Activated T-helper 2 cell treated with anti-CD3 and anti-CD28 coated beads, Interferon-gamma antibody, Interleukin-2, Interleukin-4, amounts not matched to agents 10 μg/mL and 5 μg/mL and 100 μg/mL, durations not matched to agents 14 hours and 24 hours and 36 hours (primary cell): ENCODE measurements at regions not wholly inside any gene's neighbourhood (a gene's known extent, or its start where the extent isn't known, plus 50 kb on each side); places are given as distances from the start of the nearest gene placed in this dataset.

Source experiments
- DNase-seq: peaks from one replicate; pipeline ENCODE4 v3.0.0; 2021; ENCODE audit warnings: low spot score
- H3K27ac Mint-ChIP-seq: one replicate; pipeline ENCODE4 v1.8.0; 2021; ENCODE audit warnings: mixed read lengths
- H3K27me3 Mint-ChIP-seq: one replicate; pipeline ENCODE4 v1.8.0; 2021; ENCODE audit warnings: low read depth, mixed read lengths
- H3K36me3 Mint-ChIP-seq: one replicate; pipeline ENCODE4 v1.8.0; 2021; ENCODE audit warnings: low read depth, mixed read lengths
- H3K4me1 Mint-ChIP-seq: one replicate; pipeline ENCODE4 v1.8.0; 2021; ENCODE audit warnings: low read depth, mixed read lengths
- H3K4me3 Mint-ChIP-seq: one replicate; pipeline ENCODE4 v1.8.0; 2021; ENCODE audit warnings: low read depth, mild to moderate bottlenecking, moderate library complexity, mixed read lengths
- H3K9me3 Mint-ChIP-seq: one replicate; pipeline ENCODE4 v1.8.0; 2021; ENCODE audit warnings: mixed read lengths
- intact Hi-C: fragments of 100-400 bp; cut with micrococcal nuclease; formaldehyde crosslinking; loops from one replicate; pipeline ENCODE4 v1.15.1; 2023

- Mint-ChIP-seq H3K36me3 (no peaks in the 10 kb centered on the region), H3K4me1 (no peaks in the 10 kb centered on the region), H3K4me3 (no peak overlapping the region), H3K9me3 (no peaks in the 10 kb centered on the region), H3K27ac (no peak overlapping the region), H3K27me3 (no peaks in the 10 kb centered on the region)
- intact Hi-C loops, result no loop called here
- DNase-seq, result no peak
Measured at GRCh38 chr9:109708451-109708945, 71.5 kb upstream of the PALM2AKAP2 start.

DNA sequence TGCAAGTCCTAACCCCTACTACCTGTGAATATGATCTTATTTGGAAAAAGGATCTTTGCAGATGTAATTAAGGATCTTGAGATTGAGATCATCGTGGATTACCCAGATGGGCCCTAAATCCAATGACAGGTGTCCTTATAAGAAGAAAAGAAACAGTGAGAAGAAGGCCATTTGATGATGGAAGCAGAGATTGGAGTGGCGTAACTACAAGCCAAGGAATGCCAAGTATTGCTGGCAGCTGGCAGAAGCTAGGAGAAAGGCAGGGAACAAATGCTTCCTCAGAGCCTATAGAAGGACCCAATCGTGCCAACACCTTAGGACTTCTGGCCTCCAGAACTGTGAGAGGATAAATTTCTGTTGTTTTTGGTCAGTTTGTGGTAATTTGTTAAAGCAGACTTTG, 70.1 kb upstream of the PALM2AKAP2 start:
- DNase-seq, result no peak
- no peaks in the 10 kb centered on the region for H3K9me3 Mint-ChIP-seq
- no peak overlapping the region for H3K4me3 Mint-ChIP-seq
- H3K27ac Mint-ChIP-seq, result no peak overlapping the region
- no peaks in the 10 kb centered on the region for H3K4me1 Mint-ChIP-seq
- H3K36me3 Mint-ChIP-seq, result no peaks in the 10 kb centered on the region
- intact Hi-C loops, result no loop called here
- H3K27me3 Mint-ChIP-seq, result no peaks in the 10 kb centered on the region

DNA sequence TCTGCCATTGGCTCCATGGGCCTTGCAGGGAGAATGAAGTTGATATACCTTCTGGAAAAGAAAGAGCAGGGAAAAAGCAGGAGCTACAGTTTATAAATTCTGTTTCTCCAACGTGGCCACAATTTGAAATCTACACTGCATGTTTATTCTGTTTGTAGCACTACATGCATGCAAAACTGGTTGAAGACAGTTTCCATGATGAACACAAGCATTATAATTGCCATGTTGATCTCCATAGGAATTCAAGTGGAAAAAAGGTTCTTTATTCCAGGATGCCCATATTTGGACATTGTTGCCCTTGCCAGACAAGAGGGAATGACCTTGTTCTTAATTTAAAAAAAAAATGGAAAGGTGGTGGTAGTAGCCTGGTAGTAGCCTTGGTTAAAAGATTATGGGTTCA, 69.2 kb upstream of the PALM2AKAP2 start:
- Mint-ChIP-seq H3K4me1 (no peaks in the 10 kb centered on the region), H3K9me3 (no peaks in the 10 kb centered on the region), H3K4me3 (no peak overlapping the region), H3K27me3 (no peaks in the 10 kb centered on the region), H3K36me3 (no peaks in the 10 kb centered on the region), H3K27ac (no peak overlapping the region)
- no peak for DNase-seq
- intact Hi-C loops, result no loop called here

GRCh38 chr9:109715344-109715743, 64.7 kb upstream of the PALM2AKAP2 start:
- Mint-ChIP-seq H3K27ac (no peak overlapping the region), H3K9me3 (no peaks in the 10 kb centered on the region), H3K27me3 (no peaks in the 10 kb centered on the region), H3K4me1 (no peaks in the 10 kb centered on the region), H3K4me3 (no peak overlapping the region), H3K36me3 (no peaks in the 10 kb centered on the region)
- intact Hi-C loops, result no loop called here
- DNase-seq, result no peak

DNA sequence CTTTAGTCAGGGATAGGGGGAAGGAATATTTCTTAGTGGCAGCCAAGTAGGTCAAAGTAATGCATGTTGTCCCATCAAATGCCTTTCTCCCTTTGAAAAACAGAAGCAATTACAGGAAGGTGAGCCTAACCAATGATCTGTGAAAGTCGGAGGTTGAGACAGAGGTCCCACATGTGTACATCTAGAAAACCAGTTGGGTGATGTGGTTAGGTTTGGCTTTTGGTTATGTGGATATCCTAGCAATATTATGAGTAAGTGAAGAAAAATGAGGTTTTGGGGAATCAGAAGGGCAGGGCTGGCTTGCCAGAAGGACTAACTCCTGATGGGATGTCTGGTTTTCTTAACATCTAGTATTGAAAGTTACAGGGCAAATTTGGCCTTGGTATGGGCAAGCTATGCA, 63.4 kb upstream of the PALM2AKAP2 start:
- intact Hi-C loops, result no loop called here
- Mint-ChIP-seq H3K4me3 (no peak overlapping the region), H3K36me3 (no peaks in the 10 kb centered on the region), H3K4me1 (no peaks in the 10 kb centered on the region), H3K27me3 (no peaks in the 10 kb centered on the region), H3K9me3 (no peaks in the 10 kb centered on the region), H3K27ac (no peak overlapping the region)
- DNase-seq, result no peak

DNA sequence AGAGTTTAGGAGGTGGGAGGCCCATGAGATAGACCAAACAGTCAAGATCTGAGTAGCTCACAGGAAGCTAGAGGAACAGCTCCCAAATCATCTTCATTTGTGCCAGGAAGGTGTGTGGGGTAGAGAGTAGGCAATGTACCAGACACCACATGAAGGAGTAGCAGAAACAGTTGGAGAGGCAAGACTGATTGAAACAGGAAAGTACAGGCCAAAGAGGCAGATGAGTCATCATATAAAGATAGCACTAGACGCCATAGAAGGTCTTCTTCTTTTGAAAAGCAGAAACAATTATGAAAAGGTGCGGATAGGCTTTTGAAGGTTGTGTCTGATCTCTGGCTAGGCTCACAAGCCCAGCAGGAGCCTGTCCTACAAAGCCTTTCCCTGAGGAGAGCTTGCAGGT, 62.7 kb upstream of the PALM2AKAP2 start:
- Mint-ChIP-seq H3K4me1 (no peaks in the 10 kb centered on the region), H3K9me3 (no peaks in the 10 kb centered on the region), H3K4me3 (no peak overlapping the region), H3K27ac (no peak overlapping the region), H3K27me3 (no peaks in the 10 kb centered on the region), H3K36me3 (no peaks in the 10 kb centered on the region)
- intact Hi-C loops, result no loop called here
- DNase-seq, result no peak

DNA sequence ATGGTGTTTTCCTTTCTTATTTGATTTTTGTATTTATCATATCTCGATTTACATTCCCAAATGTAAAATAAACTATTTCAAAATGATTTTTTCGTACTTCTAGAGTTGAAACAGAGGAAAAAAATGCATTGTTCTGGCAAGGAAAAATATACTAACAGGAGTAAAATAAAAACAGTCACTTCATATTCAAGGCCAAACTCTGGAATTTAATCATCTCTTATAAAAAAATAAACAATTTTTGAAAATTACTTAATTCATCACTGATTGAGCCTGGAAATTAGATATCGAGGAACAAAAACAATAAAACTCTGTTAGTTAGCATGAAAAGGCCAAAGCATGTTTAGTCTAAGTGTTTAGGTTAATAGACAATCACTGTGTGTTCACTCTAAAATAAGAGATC, 61.1 kb upstream of the PALM2AKAP2 start:
- intact Hi-C loops, result no loop called here
- Mint-ChIP-seq H3K4me3 (no peak overlapping the region), H3K27me3 (no peaks in the 10 kb centered on the region), H3K4me1 (no peaks in the 10 kb centered on the region), H3K9me3 (no peaks in the 10 kb centered on the region), H3K27ac (no peak overlapping the region), H3K36me3 (no peaks in the 10 kb centered on the region)
- DNase-seq, result no peak

DNA sequence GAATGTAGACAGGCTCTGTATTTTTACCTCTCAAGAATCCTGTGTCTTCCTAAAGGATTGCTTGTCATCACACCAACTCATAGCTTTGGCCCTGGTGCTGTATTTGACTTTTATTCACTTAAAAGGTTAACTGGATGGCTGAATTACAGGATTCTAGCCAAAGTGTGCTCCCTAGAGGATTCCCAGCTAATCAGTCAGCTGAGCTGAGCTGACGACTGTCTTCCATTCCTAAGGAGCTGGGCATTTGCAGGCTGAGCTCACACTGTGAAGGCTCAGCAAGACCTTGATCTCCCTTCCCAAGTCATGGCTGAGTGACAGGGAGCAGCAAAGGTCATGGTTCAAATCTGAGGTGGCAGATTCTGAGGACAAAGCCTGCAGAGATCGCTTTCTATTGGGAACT, 59.0 kb upstream of the PALM2AKAP2 start:
- H3K27ac Mint-ChIP-seq, result no peak overlapping the region
- DNase-seq, result no peak
- no peaks in the 10 kb centered on the region for H3K27me3 Mint-ChIP-seq
- H3K4me3 Mint-ChIP-seq, result no peak overlapping the region
- H3K9me3 Mint-ChIP-seq, result no peaks in the 10 kb centered on the region
- no peaks in the 10 kb centered on the region for H3K36me3 Mint-ChIP-seq
- no peaks in the 10 kb centered on the region for H3K4me1 Mint-ChIP-seq
- intact Hi-C loops, result no loop called here

- no peak for DNase-seq
- H3K27me3 Mint-ChIP-seq, result peaks cover under 1% of the 10 kb centered on the region
- no peaks in the 10 kb centered on the region for H3K4me1 Mint-ChIP-seq
- H3K27ac Mint-ChIP-seq, result no peak overlapping the region
- no peaks in the 10 kb centered on the region for H3K36me3 Mint-ChIP-seq
- H3K9me3 Mint-ChIP-seq, result no peaks in the 10 kb centered on the region
- no peak overlapping the region for H3K4me3 Mint-ChIP-seq
- intact Hi-C loops, result no loop called here
Measured at GRCh38 chr9:109722007-109722406, 58.0 kb upstream of the PALM2AKAP2 start.

GRCh38 chr9:109723781-109724180, 56.2 kb upstream of the PALM2AKAP2 start:
- no peak overlapping the region for H3K27ac Mint-ChIP-seq
- H3K9me3 Mint-ChIP-seq, result no peaks in the 10 kb centered on the region
- no peak for DNase-seq
- H3K36me3 Mint-ChIP-seq, result no peaks in the 10 kb centered on the region
- H3K4me3 Mint-ChIP-seq, result no peak overlapping the region
- no peaks in the 10 kb centered on the region for H3K4me1 Mint-ChIP-seq
- intact Hi-C loops, result no loop called here
- peaks cover 3% of the 10 kb centered on the region for H3K27me3 Mint-ChIP-seq

- intact Hi-C loops, result no loop called here
- Mint-ChIP-seq H3K27me3 (peaks cover 3% of the 10 kb centered on the region), H3K4me1 (no peaks in the 10 kb centered on the region), H3K36me3 (no peaks in the 10 kb centered on the region), H3K9me3 (no peaks in the 10 kb centered on the region), H3K4me3 (no peak overlapping the region), H3K27ac (no peak overlapping the region)
- no peak for DNase-seq
Measured at GRCh38 chr9:109725460-109725859, 54.5 kb upstream of the PALM2AKAP2 start.

- no peak for DNase-seq
- H3K27me3 Mint-ChIP-seq, result peaks cover 3% of the 10 kb centered on the region
- no peaks in the 10 kb centered on the region for H3K36me3 Mint-ChIP-seq
- intact Hi-C loops, result no loop called here
- no peaks in the 10 kb centered on the region for H3K4me1 Mint-ChIP-seq
- no peak overlapping the region for H3K4me3 Mint-ChIP-seq
- H3K9me3 Mint-ChIP-seq, result no peaks in the 10 kb centered on the region
- no peak overlapping the region for H3K27ac Mint-ChIP-seq
Measured at GRCh38 chr9:109726119-109726518, 53.9 kb upstream of the PALM2AKAP2 start.

GRCh38 chr9:109728686-109729300, 51.2 kb upstream of the PALM2AKAP2 start:
- Mint-ChIP-seq H3K36me3 (no peaks in the 10 kb centered on the region), H3K27me3 (peaks cover 11% of the 10 kb centered on the region)
- no peak for DNase-seq

DNA sequence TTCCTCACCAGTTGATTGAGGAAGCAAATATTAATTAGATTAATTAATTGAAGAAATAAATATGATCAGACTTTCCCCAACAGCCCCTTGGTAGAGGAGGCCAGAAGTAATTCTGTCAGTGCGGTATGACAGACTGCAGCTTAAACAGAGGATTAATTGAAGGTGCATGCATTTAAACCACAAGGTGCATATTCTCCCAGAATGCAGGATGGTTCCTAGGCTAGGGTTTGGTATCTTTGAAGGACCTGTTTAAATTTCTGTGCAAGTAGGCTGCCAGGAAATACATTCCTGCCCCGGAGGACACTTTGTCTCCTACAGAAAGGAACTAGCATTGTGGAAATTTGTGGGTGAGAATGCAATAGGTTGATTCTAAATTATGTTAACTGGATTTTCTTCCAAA, 50.5 kb upstream of the PALM2AKAP2 start:
- peaks cover 11% of the 10 kb centered on the region for H3K27me3 Mint-ChIP-seq
- H3K4me1 Mint-ChIP-seq, result peaks cover 4% of the 10 kb centered on the region
- H3K4me3 Mint-ChIP-seq, result no peak overlapping the region
- intact Hi-C loops, result no loop called here
- no peaks in the 10 kb centered on the region for H3K36me3 Mint-ChIP-seq
- H3K27ac Mint-ChIP-seq, result no peak overlapping the region
- DNase-seq, result no peak
- no peaks in the 10 kb centered on the region for H3K9me3 Mint-ChIP-seq

More at GRCh38 chr9:109728686-109729300, 51.2 kb upstream of the PALM2AKAP2 start:
- peaks cover 3% of the 10 kb centered on the region for H3K4me1 Mint-ChIP-seq
- intact Hi-C loops, result no loop called here
- H3K9me3 Mint-ChIP-seq, result no peaks in the 10 kb centered on the region
- H3K4me3 Mint-ChIP-seq, result no peak overlapping the region
- no peak overlapping the region for H3K27ac Mint-ChIP-seq
